H4 (cell line): ENCODE measurements at regions not wholly inside any gene's neighbourhood (a gene's known extent, or its start where the extent isn't known, plus 50 kb on each side); places are given as distances from the start of the nearest gene placed in this dataset.
"Not testable (repeated sequence)": the region's sequence is repeated elsewhere in the genome, so short reads cannot be mapped to it uniquely, and the experiment has no call there.

Experiments
- DNase-seq: peaks from one replicate; pipeline ENCODE4 v3.0.0-alpha.2; 2015; ENCODE audit warnings: low spot score

DNA sequence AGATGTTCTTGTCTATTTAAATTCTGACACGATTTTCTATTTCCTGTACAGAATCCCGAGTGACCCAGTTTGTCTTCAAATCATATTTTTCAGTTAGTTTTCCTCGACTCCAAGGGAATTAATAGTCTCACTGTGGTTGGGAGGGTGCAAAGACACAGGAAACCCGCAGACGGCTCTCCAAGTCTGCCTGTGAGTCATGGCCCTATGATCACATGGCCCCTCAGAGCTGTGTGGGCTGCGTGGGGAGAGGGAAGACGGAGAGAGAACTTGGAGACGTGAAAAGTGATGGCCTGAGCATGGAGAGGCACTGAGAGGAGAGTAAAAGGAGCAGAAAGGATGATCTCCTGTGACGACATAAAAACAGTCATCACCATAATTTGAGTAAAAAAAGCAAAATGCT is 989.9 kb downstream of the DCDC2C start:
- DNase-seq: peak; percentile 9

- DNase-seq: no peak
Measured at GRCh38 chr2:4695281-4695861, 992.0 kb downstream of the DCDC2C start.

- DNase-seq: no peak
Measured at GRCh38 chr2:4715065-4715464, 977.1 kb upstream of the SOX11 start.

DNA sequence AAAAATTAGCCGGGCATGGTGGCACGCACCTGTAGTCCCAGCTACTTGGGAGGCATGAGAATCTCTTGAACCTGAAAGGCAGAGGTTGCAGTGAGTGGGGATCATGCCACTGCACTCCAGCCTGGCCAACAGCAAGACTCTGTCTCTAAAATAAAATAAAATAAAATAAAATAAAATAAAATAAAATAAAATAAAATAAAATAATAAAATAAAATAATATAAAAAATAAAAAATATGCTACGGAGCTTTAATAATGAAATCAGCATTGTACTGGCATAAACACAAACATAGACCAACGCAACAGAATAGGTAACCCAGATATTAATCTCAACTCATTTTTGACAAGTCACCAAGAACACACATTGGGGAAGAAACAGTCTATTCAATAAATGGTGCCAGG is 973.4 kb upstream of the SOX11 start:
- no peak for DNase-seq

GRCh38 chr2:4725618-4726017 is 966.6 kb upstream of the SOX11 start:
- no peak for DNase-seq

DNA sequence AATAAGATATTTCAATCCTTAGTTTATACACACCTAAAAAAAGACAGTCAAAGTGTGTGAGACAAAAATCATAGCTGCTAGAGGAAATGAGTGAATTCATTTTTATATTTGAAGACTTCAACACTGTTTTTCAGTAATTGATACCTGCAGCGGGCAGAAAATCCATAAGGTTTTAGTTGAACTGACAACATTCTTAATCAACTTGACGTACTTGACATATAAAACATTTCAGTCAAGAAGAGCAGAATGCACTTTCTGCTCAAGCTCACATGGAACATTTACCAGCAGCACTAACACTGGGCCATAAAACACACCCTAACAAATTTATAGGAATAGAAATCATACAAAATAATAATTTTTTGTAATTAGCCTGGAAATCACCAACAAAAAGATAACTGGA is 959.6 kb upstream of the SOX11 start:
- DNase-seq: no peak

DNA sequence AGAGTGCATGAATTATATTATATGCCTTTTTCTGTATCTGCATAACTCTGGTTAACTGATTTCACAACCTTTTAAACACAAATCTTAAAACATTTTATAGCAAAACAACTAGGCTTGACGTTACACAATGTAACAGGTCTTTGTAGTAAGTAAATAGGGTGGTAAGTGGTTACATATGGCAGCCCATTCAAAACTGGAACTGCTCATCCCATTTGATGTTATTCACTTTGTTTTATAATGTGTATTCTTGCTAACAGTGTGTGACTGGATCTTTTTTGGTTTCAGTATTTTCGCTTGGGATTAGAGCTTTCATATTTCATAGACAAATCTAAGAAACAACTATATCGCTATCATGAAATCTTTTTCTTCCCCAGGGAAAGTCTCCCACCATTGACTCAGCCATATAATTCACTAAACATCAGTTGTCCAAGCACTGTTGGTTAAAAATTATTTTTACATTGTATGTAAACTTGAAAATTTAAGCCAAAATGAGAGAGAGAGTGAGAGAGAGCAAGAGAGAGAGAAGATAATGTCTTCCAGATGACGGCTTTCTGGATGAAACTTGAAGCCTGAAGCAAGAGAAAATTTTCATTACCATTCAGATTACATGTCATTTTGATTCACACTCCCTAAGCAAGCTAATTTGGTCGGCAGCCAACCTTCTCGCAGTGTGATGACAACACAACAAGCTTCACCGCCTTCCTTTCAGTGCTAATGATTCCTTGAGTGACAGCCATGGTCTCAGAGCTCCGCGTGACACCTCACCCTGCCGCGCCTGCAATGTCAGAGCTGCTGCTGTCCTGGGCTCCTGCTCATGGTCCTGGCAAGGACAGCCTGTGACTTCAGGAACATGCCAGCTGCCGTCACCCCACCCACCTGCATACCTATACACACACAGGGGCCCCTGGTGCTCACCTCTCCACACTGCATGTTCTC is 946.9 kb upstream of the SOX11 start:
- no peak for DNase-seq

- no peak for DNase-seq
Measured at GRCh38 chr2:4753721-4754120, 938.5 kb upstream of the SOX11 start.

GRCh38 chr2:4762951-4763376 is 929.2 kb upstream of the SOX11 start:
- no peak for DNase-seq

DNA sequence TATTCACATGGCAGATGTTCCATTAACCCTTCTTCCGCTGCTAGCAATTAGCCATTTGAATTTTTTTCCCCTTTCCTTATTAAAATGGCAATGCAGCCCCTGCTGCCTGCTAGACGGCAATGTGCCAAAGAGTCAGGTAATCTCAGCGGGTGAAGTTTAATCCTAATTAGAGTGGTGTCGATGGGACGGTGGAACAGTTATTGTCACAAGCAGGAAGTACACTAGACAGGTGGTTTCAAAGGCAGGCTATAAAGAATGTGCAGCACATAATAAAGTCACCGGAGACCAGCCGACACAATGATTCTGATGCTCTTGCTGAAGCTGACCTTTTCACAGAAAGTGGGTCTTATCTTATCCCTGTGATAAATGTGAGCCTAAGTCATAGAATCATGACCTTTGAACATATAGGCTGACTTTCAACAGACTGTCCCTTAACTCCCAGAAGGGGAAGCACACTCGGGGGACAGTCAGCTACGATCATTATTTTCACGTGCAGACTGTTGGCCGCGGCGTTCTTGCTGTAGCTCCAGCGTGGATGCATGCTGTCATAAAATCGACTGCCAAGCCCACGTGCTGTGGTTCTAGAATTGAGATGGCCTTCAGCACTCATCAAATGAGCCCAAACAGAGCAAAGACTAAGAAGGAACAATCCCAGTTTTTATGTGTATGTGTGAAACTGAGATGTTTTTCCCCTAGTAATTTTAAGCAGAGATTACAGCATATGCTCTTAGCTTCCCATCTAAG is 926.2 kb upstream of the SOX11 start:
- no peak for DNase-seq

DNA sequence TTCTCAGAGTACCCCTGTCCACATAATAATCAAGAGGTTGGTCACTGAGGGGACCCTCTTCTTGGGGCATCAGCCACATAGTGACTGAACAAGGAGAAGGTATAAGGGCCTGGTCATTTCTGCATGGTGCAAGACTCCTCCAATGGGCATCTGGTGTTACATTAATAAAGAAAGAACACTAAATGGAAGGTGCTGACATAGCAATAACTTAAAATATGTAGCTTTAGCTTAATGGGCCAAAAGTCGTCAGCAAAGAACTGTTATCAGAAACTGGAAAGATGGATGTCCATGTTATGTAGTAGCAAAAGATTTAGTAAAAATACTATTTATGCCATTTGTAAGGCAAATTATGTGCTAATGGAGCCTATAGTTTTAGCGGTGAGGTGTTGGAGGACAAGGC is 916.5 kb upstream of the SOX11 start:
- no peak for DNase-seq

- no peak for DNase-seq
Measured at GRCh38 chr2:4780679-4781078, 911.5 kb upstream of the SOX11 start.

DNA sequence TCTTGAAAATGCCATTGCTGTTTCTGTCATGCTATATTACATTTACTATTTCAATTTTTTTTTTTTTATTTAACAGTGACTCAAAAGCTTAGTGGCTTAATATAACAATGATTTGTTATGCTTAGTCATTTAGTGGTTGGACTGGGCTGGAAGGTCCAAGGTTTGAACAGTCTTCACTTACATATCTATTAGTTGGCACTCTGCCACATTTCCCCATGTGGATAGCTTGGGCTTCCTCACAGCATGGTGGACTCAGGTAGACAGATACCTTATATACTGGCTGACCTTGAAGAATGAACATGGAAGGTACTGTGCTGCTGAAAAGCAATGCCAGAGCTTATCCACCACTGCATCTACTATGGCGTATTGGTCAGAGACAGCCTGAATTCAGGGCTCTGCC is 909.5 kb upstream of the SOX11 start:
- no peak for DNase-seq

DNA sequence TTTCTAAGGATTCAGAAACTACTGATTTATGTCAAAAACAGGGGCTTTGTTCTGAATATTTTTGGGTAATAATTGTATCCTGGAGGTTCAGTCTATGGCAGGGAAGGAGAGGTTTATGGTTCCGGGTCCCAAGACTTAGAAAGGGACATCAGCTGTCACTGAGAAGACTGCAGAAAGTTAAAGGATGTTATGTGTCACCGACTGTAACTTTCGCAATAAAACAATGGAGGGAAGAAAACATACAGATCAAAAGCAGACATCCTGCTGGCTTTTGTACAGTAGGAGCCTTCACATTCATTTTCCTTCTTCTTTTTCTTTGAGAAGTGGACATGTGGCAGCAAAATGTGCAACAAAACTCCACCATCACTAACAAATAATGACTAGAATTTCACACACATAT is 900.7 kb upstream of the SOX11 start:
- no peak for DNase-seq

GRCh38 chr2:4792126-4792525 is 900.1 kb upstream of the SOX11 start:
- no peak for DNase-seq

DNA sequence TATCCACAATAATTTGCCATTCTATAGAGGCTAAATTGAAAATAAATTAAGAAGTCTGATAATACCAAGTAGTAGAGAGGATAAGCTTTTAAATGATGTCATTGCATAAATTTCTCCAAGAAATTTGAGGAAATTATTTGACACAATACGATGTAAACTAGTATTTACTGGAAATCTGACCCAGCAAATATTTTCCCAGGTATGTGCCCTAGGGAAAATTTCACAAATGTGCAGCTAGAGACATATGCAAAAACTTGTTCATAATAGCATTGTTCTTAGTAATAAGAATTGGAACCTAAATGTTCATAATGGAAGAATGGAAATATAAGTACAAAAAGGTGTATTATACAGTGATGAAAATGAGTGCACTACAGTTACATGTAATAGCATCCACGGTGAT is 888.8 kb upstream of the SOX11 start:
- DNase-seq: no peak

GRCh38 chr2:4814137-4814536 is 878.0 kb upstream of the SOX11 start:
- DNase-seq: not testable (repeated sequence)

DNA sequence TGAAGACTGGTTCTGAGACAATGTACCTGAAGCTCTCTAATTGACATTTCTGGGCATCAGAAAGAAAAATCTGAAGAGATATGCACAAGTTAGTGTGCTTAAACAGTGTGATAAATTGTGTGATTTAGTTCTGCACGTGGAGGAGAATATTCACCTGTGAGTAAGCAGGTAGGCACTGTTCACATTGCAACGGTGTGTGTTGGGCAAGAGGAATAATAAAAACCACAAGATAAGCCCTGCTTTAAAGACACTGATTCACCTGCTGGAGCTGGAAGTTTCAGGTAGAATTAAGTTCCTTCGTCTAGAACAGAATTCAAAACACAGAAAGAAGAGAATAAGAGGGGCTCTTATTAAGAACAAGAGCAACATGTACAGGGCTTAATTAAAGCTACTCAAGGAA is 864.3 kb upstream of the SOX11 start:
- DNase-seq: no peak

DNA sequence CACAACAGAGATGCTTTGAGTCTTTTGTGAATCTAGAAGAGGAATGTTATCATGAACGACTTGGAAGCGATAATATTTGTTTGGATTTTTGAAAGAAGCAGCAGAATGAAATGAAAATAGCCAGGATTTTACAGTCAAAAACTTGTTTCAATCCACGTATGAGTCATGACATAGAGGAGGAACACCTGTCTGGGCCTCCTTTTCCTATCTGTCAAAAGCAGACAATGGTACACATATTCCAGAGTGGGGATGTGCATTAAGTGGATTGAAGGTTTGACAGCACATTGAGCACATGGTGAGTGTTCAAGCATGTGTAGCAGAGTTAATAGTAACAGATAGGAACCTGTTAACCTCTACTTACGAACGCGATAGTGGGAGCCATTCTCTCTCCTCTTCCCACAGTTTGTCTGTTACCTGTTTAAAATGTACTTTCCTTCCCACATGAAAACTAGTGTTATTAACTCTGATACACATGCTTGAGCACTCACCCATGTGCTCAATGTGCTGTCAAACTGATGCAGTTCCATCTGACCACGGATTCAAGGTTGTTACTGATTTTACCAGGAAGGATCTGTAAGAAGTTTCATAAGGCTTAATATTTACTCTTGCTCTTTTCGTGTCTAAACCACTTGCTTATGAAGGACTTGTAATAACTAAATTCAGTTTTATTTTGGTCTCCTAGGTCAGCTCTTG is 863.4 kb upstream of the SOX11 start:
- DNase-seq: no peak

GRCh38 chr2:4831751-4832150 is 860.4 kb upstream of the SOX11 start:
- no peak for DNase-seq

GRCh38 chr2:4832642-4833041 is 859.5 kb upstream of the SOX11 start:
- DNase-seq: no peak

GRCh38 chr2:4838626-4839025 is 853.6 kb upstream of the SOX11 start:
- no peak for DNase-seq
